Aorta (tissue), 5 donors: ENCODE measurements at regions not wholly inside any gene's neighbourhood (a gene's known extent, or its start where the extent isn't known, plus 50 kb on each side); places are given as distances from the start of the nearest gene placed in this dataset.

Experiments used
- ATAC-seq: fragments of 200-7000 bp; cut with Tn5 transposase; one replicate; pipeline ENCODE4 v1.9.1; 2022; ENCODE audit warnings: moderate library complexity; ENCODE audit not compliant: low FRiP score
- DNase-seq, 2 donors: peaks; one replicate each; pipeline ENCODE4 v3.0.0-alpha.2; 2020
- H3K27ac ChIP-seq, 2 donors: one replicate each; pipeline ENCODE4 v1.5.1; 2013; ENCODE audit warnings: low read length in 2 of 2, mild to moderate bottlenecking in 2 of 2, moderate library complexity in 2 of 2, control low read depth in 1 of 2, inconsistent platforms in 1 of 2, low read depth in 1 of 2
- H3K27me3 ChIP-seq, 2 donors: one replicate each; pipeline ENCODE4 v1.6.1; 2013; ENCODE audit warnings: control low read depth in 1 of 2, low read length in 1 of 2, mild to moderate bottlenecking in 1 of 2, moderate library complexity in 1 of 2; ENCODE audit not compliant: insufficient read depth in 2 of 2, control insufficient read depth in 1 of 2
- H3K36me3 ChIP-seq, 2 donors: one replicate each; pipeline ENCODE4 v1.6.1; 2013; ENCODE audit warnings: control low read depth in 1 of 2, low read length in 1 of 2, mild to moderate bottlenecking in 1 of 2; ENCODE audit not compliant: insufficient read depth in 2 of 2, control insufficient read depth in 1 of 2
- H3K4me1 ChIP-seq, 2 donors: one replicate each; pipeline ENCODE4 v1.6.1; 2013; ENCODE audit warnings: low read length in 2 of 2, control low read depth in 1 of 2, mild to moderate bottlenecking in 1 of 2, moderate library complexity in 1 of 2; ENCODE audit not compliant: insufficient read depth in 2 of 2, control insufficient read depth in 1 of 2
- H3K4me3 ChIP-seq, 2 donors: one replicate each; pipeline ENCODE4 v1.5.1; 2013; ENCODE audit warnings: low read length in 2 of 2, control low read depth in 1 of 2, mild to moderate bottlenecking in 1 of 2
- H3K9me3 ChIP-seq: one replicate; pipeline ENCODE4 v1.6.1; 2013; ENCODE audit warnings: mild to moderate bottlenecking, low read length; ENCODE audit not compliant: control insufficient read depth
- WGBS, 2 donors: extraction: QIAGEN DNeasy Blood & Tissue Kit; methylation state at CpG; one replicate each; pipeline ENCODE4 v1.1.7; 2013; 5-methylcytosine and 5-hydroxymethylcytosine counted together
- intact Hi-C, 2 donors: fragments of 100-400 bp; cut with DNase I; formaldehyde crosslinking; loops; one replicate each; pipeline versions ENCODE4 v1.14.2 to v1.15.0; 2022
- donor health status: healthy with polysubstance abuse.
- donor health status: Bipolar disorder and iron deficiency.
- donor health status: DM: no; HTN: no; CAD: no.
- donor health status: DM: no; HTN: no; CAD: no.
- donor health status: DM: yes; HTN: yes; CAD: no.

- ATAC-seq (no peak), DNase-seq (no peak)
- Histone ChIP-seq H3K4me1 (no peaks in the 10 kb centered on the region), H3K36me3 (no peaks in the 10 kb centered on the region), H3K27ac (no peak overlapping the region), H3K27me3 (no peaks in the 10 kb centered on the region), H3K4me3 (no peak overlapping the region), H3K9me3 (no peaks in the 10 kb centered on the region)
- WGBS, 2 donors, result 74 to 75% methylated on average over 3 of the region's 3 CpGs
- intact Hi-C loops, result no loop called here
Measured at GRCh38 chr10:4313051-4313450, 513.0 kb upstream of the AKR1E2 start.

- WGBS, 2 donors, result 13 to 17% methylated on average over 4 of the region's 4 CpGs
- intact Hi-C loops, result no loop called here
Measured at GRCh38 chr10:4312051-4312835, 513.8 kb upstream of the AKR1E2 start.

GRCh38 chr10:4310172-4310571, 515.8 kb upstream of the AKR1E2 start:
- Histone ChIP-seq H3K36me3 (no peaks in the 10 kb centered on the region), H3K27me3 (no peaks in the 10 kb centered on the region), H3K4me1 (no peaks in the 10 kb centered on the region), H3K4me3 (no peak overlapping the region), H3K9me3 (no peaks in the 10 kb centered on the region), H3K27ac (no peak overlapping the region)
- no peak for ATAC-seq
- intact Hi-C loops, result no loop called here
- DNase-seq, result no peak
- 35 to 39% methylated on average over 3 of the region's 3 CpGs for WGBS, 2 donors

More at GRCh38 chr10:4312051-4312835, 513.8 kb upstream of the AKR1E2 start:
- Histone ChIP-seq H3K4me1 (no peaks in the 10 kb centered on the region), H3K9me3 (no peaks in the 10 kb centered on the region), H3K4me3 (no peak overlapping the region), H3K27me3 (no peaks in the 10 kb centered on the region), H3K36me3 (no peaks in the 10 kb centered on the region), H3K27ac (no peak overlapping the region)
- no peak for ATAC-seq
- DNase-seq, result no peak

- intact Hi-C loops, result no loop called here
- H3K27ac ChIP-seq, result no peak overlapping the region
- H3K4me1 ChIP-seq, result no peaks in the 10 kb centered on the region
- H3K36me3 ChIP-seq, result no peaks in the 10 kb centered on the region
- DNase-seq (peak in 1 of 2 donors; percentile 56), ATAC-seq (no peak)
- 4% methylated on average over 1 of the region's 1 CpG for WGBS, 2 donors
- H3K27me3 ChIP-seq, result no peaks in the 10 kb centered on the region
- no peaks in the 10 kb centered on the region for H3K9me3 ChIP-seq
- no peak overlapping the region for H3K4me3 ChIP-seq
Measured at GRCh38 chr10:4307910-4308309, 518.1 kb upstream of the AKR1E2 start.

GRCh38 chr10:4306871-4307270, 519.1 kb upstream of the AKR1E2 start:
- H3K27me3 ChIP-seq, result no peaks in the 10 kb centered on the region
- no peak overlapping the region for H3K27ac ChIP-seq
- no peaks in the 10 kb centered on the region for H3K9me3 ChIP-seq
- no peak overlapping the region for H3K4me3 ChIP-seq
- intact Hi-C loops, result no loop called here
- no peak for DNase-seq
- H3K36me3 ChIP-seq, result no peaks in the 10 kb centered on the region
- ATAC-seq, result no peak
- 48 to 49% methylated on average over 3 of the region's 3 CpGs for WGBS, 2 donors
- H3K4me1 ChIP-seq, result no peaks in the 10 kb centered on the region

GRCh38 chr10:4303045-4303444, 518.0 kb upstream of the KLF6 start:
- Histone ChIP-seq H3K27me3 (no peaks in the 10 kb centered on the region), H3K27ac (no peak overlapping the region), H3K9me3 (no peaks in the 10 kb centered on the region), H3K4me3 (no peak overlapping the region), H3K4me1 (no peaks in the 10 kb centered on the region), H3K36me3 (no peaks in the 10 kb centered on the region)
- 95 to 100% methylated on average over 5 of the region's 5 CpGs for WGBS, 2 donors
- intact Hi-C loops, result no loop called here
- ATAC-seq (no peak), DNase-seq (no peak)

GRCh38 chr10:4301291-4302045, 516.5 kb upstream of the KLF6 start:
- no peaks in the 10 kb centered on the region for H3K36me3 ChIP-seq
- no peaks in the 10 kb centered on the region for H3K27me3 ChIP-seq
- WGBS, 2 donors, result 52 to 55% methylated on average over 6 of the region's 6 CpGs
- H3K4me3 ChIP-seq, result no peak overlapping the region
- no peak overlapping the region for H3K27ac ChIP-seq
- no peak for DNase-seq
- no peak for ATAC-seq
- intact Hi-C loops, result no loop called here
- H3K4me1 ChIP-seq, result no peaks in the 10 kb centered on the region
- no peaks in the 10 kb centered on the region for H3K9me3 ChIP-seq

- Histone ChIP-seq H3K4me3 (no peak overlapping the region), H3K9me3 (no peaks in the 10 kb centered on the region), H3K4me1 (no peaks in the 10 kb centered on the region), H3K27ac (no peak overlapping the region), H3K27me3 (no peaks in the 10 kb centered on the region), H3K36me3 (no peaks in the 10 kb centered on the region)
- DNase-seq (no peak), ATAC-seq (no peak)
- WGBS, 2 donors, result 96 to 97% methylated on average over 5 of the region's 5 CpGs
- intact Hi-C loops, result no loop called here
Measured at GRCh38 chr10:4296161-4296560, 511.2 kb upstream of the KLF6 start.
